GM21576 (cell line): ENCODE measurements at regions not wholly inside any gene's neighbourhood (a gene's known extent, or its start where the extent isn't known, plus 50 kb on each side); places are given as distances from the start of the nearest gene placed in this dataset.

Experiments
- ATAC-seq: cut with Tn5 transposase; IDR thresholded peaks from one replicate; pipeline ENCODE4 v1.9.1; 2021; ENCODE audit warnings: mild to moderate bottlenecking, moderate library complexity; ENCODE audit not compliant: unreplicated experiment

GRCh38 chr2:215609089-215610032 lies 173.5 kb upstream of the FN1 start:
- no peak for ATAC-seq

GRCh38 chr2:215607766-215608165 lies 171.9 kb upstream of the FN1 start:
- ATAC-seq, result no peak

- ATAC-seq, result no peak
Measured at GRCh38 chr2:215606219-215606618, 170.4 kb upstream of the FN1 start.

DNA sequence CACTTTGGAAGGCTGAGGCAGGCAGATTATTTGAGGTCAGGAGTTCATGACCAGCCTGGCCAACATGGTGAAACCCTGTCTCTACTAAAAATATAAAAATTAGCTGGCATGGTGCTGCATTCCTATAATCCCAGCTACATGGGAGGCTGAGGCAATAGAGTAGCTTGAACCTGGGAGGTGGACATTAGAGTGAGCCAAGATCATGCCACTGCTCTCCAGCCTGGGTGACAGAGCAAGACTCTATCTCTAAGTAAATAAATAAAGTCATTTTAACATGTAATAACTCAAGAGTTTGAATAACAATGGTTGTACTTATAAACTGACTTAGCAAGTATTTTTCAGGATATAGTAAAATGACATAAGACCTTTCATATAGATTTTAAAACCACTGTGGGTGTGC lies 169.3 kb upstream of the FN1 start:
- ATAC-seq, result no peak

DNA sequence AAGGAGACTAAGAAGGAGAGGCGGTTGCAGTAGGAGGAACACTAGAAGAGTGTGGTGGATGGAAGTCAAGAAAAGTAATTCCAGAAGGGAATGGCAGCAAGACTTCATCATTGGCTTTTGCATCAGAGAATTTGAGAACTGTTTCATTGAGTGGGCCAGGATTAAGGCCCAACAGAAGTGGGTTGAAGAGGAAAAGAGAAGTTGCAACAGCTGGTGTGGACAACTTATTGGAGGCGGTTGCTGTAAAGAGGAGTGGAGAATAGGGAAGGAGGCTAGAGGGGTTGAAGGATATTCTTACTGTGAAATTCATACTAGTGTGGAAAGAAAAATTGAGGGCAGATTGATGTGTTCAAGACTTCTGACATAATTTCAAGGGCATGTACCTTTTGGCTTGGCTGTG lies 168.7 kb upstream of the FN1 start:
- ATAC-seq, result no peak

- ATAC-seq, result no peak
Measured at GRCh38 chr2:215603440-215603839, 167.6 kb upstream of the FN1 start.

DNA sequence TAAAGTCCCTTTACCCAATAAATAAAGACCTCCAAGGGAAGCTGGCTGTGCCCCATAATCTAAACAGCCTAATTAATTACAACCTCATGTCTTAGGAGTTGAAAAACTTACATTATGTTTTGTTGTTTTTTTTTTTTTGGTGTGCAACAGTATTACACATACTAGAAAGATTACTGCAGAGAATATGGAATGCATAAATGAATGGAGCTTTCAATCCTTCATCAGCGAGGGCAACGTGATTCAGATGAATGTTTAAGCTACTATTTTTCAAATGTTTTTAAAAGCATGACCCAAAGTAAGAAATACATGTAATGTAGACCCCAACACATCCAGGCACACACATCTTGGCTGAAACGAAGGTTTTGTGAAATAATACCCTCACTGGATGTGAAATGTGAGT lies 167.1 kb upstream of the FN1 start:
- no peak for ATAC-seq

- no peak for ATAC-seq
Measured at GRCh38 chr2:215601990-215602721, 166.3 kb upstream of the FN1 start.

- ATAC-seq, result no peak
Measured at GRCh38 chr2:215601526-215601925, 165.7 kb upstream of the FN1 start.

GRCh38 chr2:215598376-215598975 lies 162.6 kb upstream of the FN1 start:
- ATAC-seq, result no peak

GRCh38 chr2:215597577-215597976 lies 161.7 kb upstream of the FN1 start:
- ATAC-seq, result no peak

GRCh38 chr2:215594766-215595165 lies 158.9 kb upstream of the FN1 start:
- ATAC-seq, result no peak

GRCh38 chr2:215590010-215590745 lies 154.3 kb upstream of the FN1 start:
- ATAC-seq, result no peak

DNA sequence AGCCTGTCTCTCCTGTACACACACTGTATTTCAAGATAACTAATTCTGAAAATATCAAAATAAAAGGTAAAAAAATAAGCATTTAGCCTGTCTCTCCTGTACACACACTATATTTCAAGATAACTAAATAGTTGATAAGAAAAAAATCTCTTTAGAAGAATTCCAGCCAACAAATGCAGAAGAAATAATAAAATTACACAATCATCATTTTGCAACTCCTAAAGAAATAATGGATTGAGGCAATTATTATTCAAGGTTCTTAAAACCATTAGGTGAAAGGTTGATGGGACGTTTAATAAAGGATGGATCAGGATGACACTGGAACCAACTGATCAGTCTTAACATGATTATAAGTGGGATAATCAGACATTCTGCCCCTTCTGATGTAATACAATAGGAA lies 148.0 kb upstream of the FN1 start:
- no peak for ATAC-seq

DNA sequence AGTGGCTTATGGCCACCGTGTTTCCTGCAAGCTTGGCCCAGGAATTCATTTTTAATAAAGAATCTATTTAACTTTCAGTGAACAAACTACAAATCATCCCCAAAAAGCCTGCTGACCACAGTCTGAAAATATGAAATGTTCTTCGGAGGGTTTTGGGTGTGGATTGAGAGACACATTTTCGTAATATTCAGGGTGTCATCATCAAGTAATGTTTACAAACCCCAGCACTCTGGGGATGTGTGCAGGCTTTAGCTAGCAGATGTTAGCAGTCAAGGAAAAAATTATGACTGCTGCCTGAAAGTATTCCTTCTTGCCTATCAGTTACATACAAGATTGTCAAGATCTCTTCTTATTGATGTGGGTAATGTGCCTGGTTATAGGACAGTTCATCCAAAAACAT lies 143.9 kb upstream of the FN1 start:
- ATAC-seq, result no peak

- ATAC-seq, result no peak
Measured at GRCh38 chr2:215577356-215577755, 141.5 kb upstream of the FN1 start.

- no peak for ATAC-seq
Measured at GRCh38 chr2:215576572-215576971, 140.7 kb upstream of the FN1 start.

- no peak for ATAC-seq
Measured at GRCh38 chr2:215573496-215573895, 137.6 kb upstream of the FN1 start.

GRCh38 chr2:215572341-215572848 lies 136.5 kb upstream of the FN1 start:
- no peak for ATAC-seq

DNA sequence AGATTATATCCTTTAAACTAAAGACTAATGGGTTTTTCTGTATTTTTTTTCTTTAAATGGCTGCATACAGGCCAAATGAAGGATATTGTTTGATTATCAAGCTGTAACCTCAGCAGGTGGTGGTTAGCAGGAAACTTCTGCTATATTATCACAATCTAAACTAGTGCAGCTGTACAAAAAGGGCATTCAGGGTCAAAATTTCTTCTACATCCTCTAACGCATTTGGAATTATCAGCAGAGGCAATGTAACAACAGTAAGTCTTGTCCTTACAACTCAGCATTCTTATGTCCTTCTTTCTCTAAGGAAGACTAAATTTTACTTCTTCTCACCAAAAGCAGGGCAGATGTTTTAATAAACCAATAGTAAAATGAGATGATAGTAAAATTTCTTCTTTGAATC lies 135.8 kb upstream of the FN1 start:
- ATAC-seq, result no peak

- no peak for ATAC-seq
Measured at GRCh38 chr2:215567504-215567903, 131.6 kb upstream of the FN1 start.
